HEK293 (cell line): ENCODE measurements at regions not wholly inside any gene's neighbourhood (a gene's known extent, or its start where the extent isn't known, plus 50 kb on each side); places are given as distances from the start of the nearest gene placed in this dataset.

Experiments
- SP7 ChIP-seq: fragments of 450-650 bp; formaldehyde crosslinking; IDR thresholded peaks from 2 replicates; pipeline ENCODE4 v1.5.1; 2016; ENCODE audit warnings: missing biosample characterization, missing genetic modification characterization
- ZBTB26 ChIP-seq: fragments of 450-650 bp; formaldehyde crosslinking; optimal IDR thresholded peaks from 2 replicates; pipeline ENCODE3; 2016; ENCODE audit warnings: missing biosample characterization, mild to moderate bottlenecking, missing genetic modification characterization
- ZNF138 ChIP-seq: fragments of 450-650 bp; formaldehyde crosslinking; IDR thresholded peaks from 2 replicates; pipeline ENCODE4 v1.5.1; 2016; ENCODE audit warnings: missing biosample characterization, missing genetic modification characterization, borderline replicate concordance
- ZNF274 ChIP-seq, 2 experiments: fragments of 200-500 bp in 1 of 2; fragments of 450-650 bp in 1 of 2; sonication (Bioruptor generic) in 1 of 2; formaldehyde crosslinking in 1 of 2; IDR thresholded peaks; 2 replicates each; pipeline versions ENCODE4 v1.5.1 to v1.6.1; 2014 to 2016; ENCODE audit warnings: borderline replicate concordance in 1 of 2, inconsistent platforms in 1 of 2, low read length in 1 of 2, missing biosample characterization in 1 of 2, missing genetic modification characterization in 1 of 2
- ZNF776 ChIP-seq: fragments of 450-650 bp; formaldehyde crosslinking; IDR thresholded peaks from 2 replicates; pipeline ENCODE4 v1.5.0; 2017; ENCODE audit warnings: missing biosample characterization, missing genetic modification characterization, borderline replicate concordance
- TF ChIP-seq, protein P1 (sequence below): fragments of 450-650 bp; formaldehyde crosslinking; IDR thresholded peaks from 2 replicates; pipeline ENCODE4 v1.5.1; 2016; ENCODE audit warnings: missing biosample characterization, missing genetic modification characterization

DNA sequence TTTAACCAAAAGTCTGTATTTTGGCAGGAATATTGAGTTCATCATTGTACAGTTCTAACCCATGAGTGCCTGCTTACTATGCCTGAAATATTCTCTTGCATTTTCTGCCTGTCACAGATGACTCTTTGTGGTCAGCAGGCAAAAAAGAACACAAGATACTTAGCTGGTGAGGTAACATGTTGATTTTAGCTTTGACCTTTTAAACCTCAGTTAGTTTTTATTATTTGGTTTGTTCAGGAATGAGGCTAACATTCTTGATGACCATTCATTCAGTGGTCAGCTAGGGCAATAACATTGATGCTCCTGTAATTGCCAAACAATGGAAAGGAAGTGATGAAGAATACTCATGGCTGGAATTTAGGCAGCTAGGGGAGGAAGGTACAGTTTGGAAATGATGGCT lies 491.2 kb downstream of the PIK3C3 start:
- TF ChIP-seq, protein P1, sequence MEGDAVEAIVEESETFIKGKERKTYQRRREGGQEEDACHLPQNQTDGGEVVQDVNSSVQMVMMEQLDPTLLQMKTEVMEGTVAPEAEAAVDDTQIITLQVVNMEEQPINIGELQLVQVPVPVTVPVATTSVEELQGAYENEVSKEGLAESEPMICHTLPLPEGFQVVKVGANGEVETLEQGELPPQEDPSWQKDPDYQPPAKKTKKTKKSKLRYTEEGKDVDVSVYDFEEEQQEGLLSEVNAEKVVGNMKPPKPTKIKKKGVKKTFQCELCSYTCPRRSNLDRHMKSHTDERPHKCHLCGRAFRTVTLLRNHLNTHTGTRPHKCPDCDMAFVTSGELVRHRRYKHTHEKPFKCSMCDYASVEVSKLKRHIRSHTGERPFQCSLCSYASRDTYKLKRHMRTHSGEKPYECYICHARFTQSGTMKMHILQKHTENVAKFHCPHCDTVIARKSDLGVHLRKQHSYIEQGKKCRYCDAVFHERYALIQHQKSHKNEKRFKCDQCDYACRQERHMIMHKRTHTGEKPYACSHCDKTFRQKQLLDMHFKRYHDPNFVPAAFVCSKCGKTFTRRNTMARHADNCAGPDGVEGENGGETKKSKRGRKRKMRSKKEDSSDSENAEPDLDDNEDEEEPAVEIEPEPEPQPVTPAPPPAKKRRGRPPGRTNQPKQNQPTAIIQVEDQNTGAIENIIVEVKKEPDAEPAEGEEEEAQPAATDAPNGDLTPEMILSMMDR (tag by site-specific recombination): no peak
- TF ChIP-seq ZNF138 (tag by site-specific recombination): no peak
- no peak for TF ChIP-seq ZNF274 (IDR thresholded peaks at IDR 0.05; ENCODE audit: low read length)
- no peak for TF ChIP-seq ZNF274 (tag by site-specific recombination; IDR thresholded peaks at IDR 0.05; ENCODE audit: borderline replicate concordance)
- no peak for TF ChIP-seq SP7
- no peak for TF ChIP-seq ZNF776 (tag by site-specific recombination)
- TF ChIP-seq ZBTB26 (tag by site-specific recombination): no peak
